H1 (cell line): ENCODE measurements at regions not wholly inside any gene's neighbourhood (a gene's known extent, or its start where the extent isn't known, plus 50 kb on each side); places are given as distances from the start of the nearest gene placed in this dataset.
"Not testable (repeated sequence)": the region's sequence is repeated elsewhere in the genome, so short reads cannot be mapped to it uniquely, and the experiment has no call there.

ENCODE experiments used
- CTCF ChIA-PET: fragments of 300-600 bp; sonication (Branson Sonifier 250); formaldehyde crosslinking; loops from one replicate; lab custom pipeline; 2021; ENCODE audit not compliant: partially characterized antibody; lab: Charles Lee
- POLR2A ChIA-PET: fragments of 300-600 bp; sonication (Branson Sonifier 250); formaldehyde crosslinking; loops from one replicate; lab custom pipeline; 2021; ENCODE audit warnings: inconsistent platforms; ENCODE audit not compliant: partially characterized antibody; lab: Charles Lee
- DNase-seq, 2 experiments: peaks; one replicate each; pipeline versions ENCODE4 v3.0.0 to v3.0.0-alpha.2; 2010 to 2022; ENCODE audit warnings: low spot score in 2 of 2, low read depth in 1 of 2, mixed read lengths in 1 of 2
- FAIRE-seq: peaks from 2 replicates; lab custom pipeline; 2011; peaks lifted over from hg19 to GRCh38; lab: Jason Lieb, UNC
- H2AFZ ChIP-seq: 2 replicates; pipeline ENCODE4 v1.8.1; 2012; ENCODE audit warnings: low read length, inconsistent platforms
- H2AK5ac ChIP-seq: 2 replicates; pipeline ENCODE4 v1.6.1; 2013; ENCODE audit warnings: low read depth, low read length
- H2BK120ac ChIP-seq: replicated peaks from 2 replicates; pipeline ENCODE3; 2013; ENCODE audit warnings: low read depth, low read length, inconsistent platforms
- H2BK12ac ChIP-seq: 2 replicates; pipeline ENCODE4 v1.6.1; 2013; ENCODE audit warnings: low read depth, low read length
- H2BK15ac ChIP-seq: 2 replicates; pipeline ENCODE4 v1.6.1; 2013; ENCODE audit warnings: low read length
- H2BK20ac ChIP-seq: 2 replicates; pipeline ENCODE4 v1.6.1; 2013; ENCODE audit warnings: low read length
- H2BK5ac ChIP-seq: 2 replicates; pipeline ENCODE4 v1.6.1; 2013; ENCODE audit warnings: low read depth, low read length
- H3K14ac ChIP-seq: 2 replicates; pipeline ENCODE4 v1.6.1; 2013; ENCODE audit warnings: inconsistent platforms; ENCODE audit not compliant: insufficient read length
- H3K18ac ChIP-seq: 2 replicates; pipeline ENCODE4 v1.6.1; 2013; ENCODE audit warnings: low read length; ENCODE audit errors: extremely low read depth
- H3K23ac ChIP-seq: 2 replicates; pipeline ENCODE4 v1.6.1; 2013; ENCODE audit warnings: inconsistent platforms; ENCODE audit not compliant: insufficient read length
- H3K23me2 ChIP-seq: 2 replicates; pipeline ENCODE4 v1.6.1; 2013; ENCODE audit warnings: low read depth, low read length
- H3K27ac ChIP-seq: 2 replicates; pipeline ENCODE4 v1.6.1; 2011; ENCODE audit warnings: low read depth, low read length, inconsistent platforms
- H3K27me3 ChIP-seq, 4 experiments: replicated peaks in 1 of 4; 1 replicate in 1 of 4; 2 replicates in 3 of 4; pipeline versions ENCODE4 v1.6.1 to v1.8.1; 2011 to 2013; ENCODE audit warnings: low read length in 3 of 4, mild to moderate bottlenecking in 3 of 4, inconsistent platforms in 2 of 4, mixed read lengths in 2 of 4, moderate library complexity in 1 of 4; ENCODE audit not compliant: control insufficient read depth in 3 of 4, insufficient read depth in 3 of 4; ENCODE audit errors: extremely low read depth in 1 of 4
- H3K36me3 ChIP-seq, 4 experiments: 2 replicates each; pipeline versions ENCODE4 v1.6.1 to v1.8.1; 2011 to 2013; ENCODE audit warnings: mild to moderate bottlenecking in 4 of 4, low read length in 3 of 4, moderate library complexity in 2 of 4, control low read depth in 1 of 4, inconsistent platforms in 1 of 4; ENCODE audit not compliant: insufficient read depth in 4 of 4, control insufficient read depth in 2 of 4
- H3K4ac ChIP-seq: replicated peaks from 2 replicates; pipeline ENCODE3; 2013; ENCODE audit warnings: low read length, low read depth, mixed read lengths, inconsistent platforms; ENCODE audit not compliant: insufficient read length
- H3K4me1 ChIP-seq, 4 experiments: replicated peaks in 1 of 4; 1 replicate in 1 of 4; 2 replicates in 3 of 4; pipeline versions ENCODE4 v1.6.1 to v1.8.1; 2011 to 2013; ENCODE audit warnings: low read length in 3 of 4, inconsistent platforms in 2 of 4, mixed read lengths in 1 of 4; ENCODE audit not compliant: insufficient read depth in 4 of 4, control insufficient read depth in 3 of 4
- H3K4me2 ChIP-seq, 2 experiments: 2 replicates each; pipeline versions ENCODE4 v1.6.1 to v1.8.1; 2011 to 2013; ENCODE audit warnings: low read depth in 2 of 2, low read length in 2 of 2, control low read depth in 1 of 2, inconsistent platforms in 1 of 2, mild to moderate bottlenecking in 1 of 2; ENCODE audit not compliant: insufficient read depth in 1 of 2
- H3K4me3 ChIP-seq, 4 experiments: fragments of 200-600, 300-600 bp in 1 of 4; sonication (generic), shearing (Covaris generic), sonication (Bioruptor Twin) in 1 of 4; 2 replicates each; pipeline versions ENCODE4 v1.5.1 to v1.8.1; 2011 to 2016; ENCODE audit warnings: low read length in 4 of 4, low read depth in 3 of 4, control low read depth in 2 of 4, inconsistent platforms in 2 of 4, mild to moderate bottlenecking in 2 of 4, mixed read lengths in 1 of 4, moderate library complexity in 1 of 4; ENCODE audit not compliant: insufficient read depth in 2 of 4; ENCODE audit errors: extremely low read depth in 1 of 4
- H3K56ac ChIP-seq: replicated peaks from 2 replicates; pipeline ENCODE3; 2013; ENCODE audit warnings: low read depth, mild to moderate bottlenecking, mixed read lengths, low read length, inconsistent platforms; ENCODE audit not compliant: insufficient read length
- H3K79me1 ChIP-seq: 2 replicates; pipeline ENCODE4 v1.6.1; 2013; ENCODE audit warnings: low read depth, low read length, control low read depth
- H3K79me2 ChIP-seq, 2 experiments: 2 replicates each; pipeline versions ENCODE4 v1.6.1 to v1.8.1; 2012 to 2013; ENCODE audit warnings: low read length in 2 of 2, mild to moderate bottlenecking in 2 of 2, inconsistent platforms in 1 of 2; ENCODE audit not compliant: insufficient read depth in 2 of 2, control insufficient read depth in 1 of 2
- H3K9ac ChIP-seq, 4 experiments: replicated peaks in 1 of 4; 1 replicate in 1 of 4; 2 replicates in 3 of 4; pipeline versions ENCODE4 v1.6.1 to v1.8.1; 2011 to 2013; ENCODE audit warnings: low read depth in 3 of 4, low read length in 3 of 4, control low read depth in 2 of 4, mild to moderate bottlenecking in 2 of 4, moderate library complexity in 2 of 4, inconsistent platforms in 1 of 4; ENCODE audit errors: extremely low read depth in 1 of 4
- H3K9me3 ChIP-seq, 2 experiments: 2 replicates each; pipeline versions ENCODE4 v1.6.1 to v1.8.1; 2012 to 2013; ENCODE audit warnings: mild to moderate bottlenecking in 2 of 2, moderate library complexity in 2 of 2, control low read depth in 1 of 2, inconsistent platforms in 1 of 2, low read depth in 1 of 2, low read length in 1 of 2, mixed read lengths in 1 of 2; ENCODE audit not compliant: insufficient read depth in 2 of 2
- H4K20me1 ChIP-seq, 2 experiments: replicated peaks in 1 of 2; 2 replicates each; pipeline versions ENCODE3 to v1.8.1; 2011 to 2013; ENCODE audit warnings: inconsistent platforms in 2 of 2, low read length in 2 of 2, mild to moderate bottlenecking in 1 of 2; ENCODE audit not compliant: insufficient read depth in 2 of 2, control insufficient read depth in 1 of 2
- H4K5ac ChIP-seq: 2 replicates; pipeline ENCODE4 v1.6.1; 2013; ENCODE audit warnings: low read length, low read depth, mixed read lengths, inconsistent platforms; ENCODE audit not compliant: insufficient read length
- H4K8ac ChIP-seq: 2 replicates; pipeline ENCODE4 v1.8.0; 2013; ENCODE audit warnings: mild to moderate bottlenecking, moderate library complexity, low read length, inconsistent platforms; ENCODE audit not compliant: insufficient read depth; ENCODE audit errors: extremely low read depth
- H4K91ac ChIP-seq: replicated peaks from 2 replicates; pipeline ENCODE3; 2013; ENCODE audit warnings: low read length, mixed read lengths, inconsistent platforms; ENCODE audit not compliant: insufficient read length
- WGBS, 2 experiments: shearing (Covaris generic) in 1 of 2; methylation state at CpG; one replicate each; pipeline versions ENCODE4 v1.1.6 to v1.1.7; 2013 to 2015; ENCODE audit warnings: low lambda C conversion rate in 2 of 2, mixed read lengths in 2 of 2, inconsistent platforms in 1 of 2, low coverage in 1 of 2, missing lambda C conversion rate in 1 of 2; ENCODE audit not compliant: insufficient replicate concordance in 2 of 2, insufficient coverage in 1 of 2, insufficient read length in 1 of 2; ENCODE audit errors: extremely low coverage in 1 of 2, missing lambda C conversion rate in 1 of 2; 5-methylcytosine and 5-hydroxymethylcytosine counted together

GRCh38 chr11:33986597-33987501 is 64.7 kb upstream of the CAPRIN1 start:
- H2BK120ac ChIP-seq, H4K5ac ChIP-seq, H3K27ac ChIP-seq, H2BK5ac ChIP-seq, H3K4me3 ChIP-seq, H3K56ac ChIP-seq, H3K36me3 ChIP-seq, H4K20me1 ChIP-seq, H4K91ac ChIP-seq, H3K18ac ChIP-seq, H2AFZ ChIP-seq, DNase-seq, H2BK20ac ChIP-seq, H2AK5ac ChIP-seq, H3K79me1 ChIP-seq, H4K8ac ChIP-seq, H3K14ac ChIP-seq, FAIRE-seq, H3K79me2 ChIP-seq, H3K9ac ChIP-seq, H3K23ac ChIP-seq, H3K27me3 ChIP-seq, H3K4me1 ChIP-seq, H3K9me3 ChIP-seq, H2BK12ac ChIP-seq, H3K4ac ChIP-seq, H3K23me2 ChIP-seq, H2BK15ac ChIP-seq, H3K4me2 ChIP-seq: not testable (repeated sequence)
- WGBS, 2 experiments, result 91% methylated on average over 11 of the region's 12 CpGs; no CpG with 5 or more reads in 1 of the 2 experiments
- POLR2A ChIA-PET, result interaction anchor here (0.7 kb wide), 1 partner anchor 124 kb away, joined by 3 read pairs; no protein-coding TSS in a partner anchor
- CTCF ChIA-PET, result interaction anchor here (0.7 to 7.0 kb wide), 30 partner anchors 8 to 185 kb away, joined by 3 to 51 read pairs (median 8); no protein-coding TSS in a partner anchor
